HCT116 (cell line): ENCODE measurements at regions not wholly inside any gene's neighbourhood (a gene's known extent, or its start where the extent isn't known, plus 50 kb on each side); places are given as distances from the start of the nearest gene placed in this dataset.

Experiments used
- CEBPB ChIP-seq: IDR thresholded peaks from 2 replicates; pipeline ENCODE4 v1.6.1; 2012; ENCODE audit warnings: low read depth
- EZH2 ChIP-seq: fragments of 200-600 bp; sonication (generic); IDR thresholded peaks from 2 replicates; pipeline ENCODE4 v1.6.1; 2017; ENCODE audit warnings: antibody characterized with exemption, mixed run types
- EZH2phosphoT487 ChIP-seq: fragments of 200-600 bp; IDR thresholded peaks from 2 replicates; pipeline ENCODE4 v1.6.1; 2018; ENCODE audit warnings: antibody characterized with exemption, borderline replicate concordance
- POLR2AphosphoS5 ChIP-seq: IDR thresholded peaks from 2 replicates; pipeline ENCODE4 v1.6.1; 2011; ENCODE audit warnings: mild to moderate bottlenecking, low read depth, low read length, moderate library complexity
- ZFX ChIP-seq: fragments of 450-650 bp; IDR thresholded peaks from 2 replicates; pipeline ENCODE4 v1.6.1; 2017
- TF ChIP-seq, protein P1 (sequence below), 3 experiments: fragments of 200-600 bp in 1 of 3; sonication (generic) in 1 of 3; IDR thresholded peaks in 2 of 3; conservative IDR thresholded peaks in 1 of 3; 2 replicates each; pipeline ENCODE4 v1.5.1; 2012 to 2017; ENCODE audit warnings: low read depth in 2 of 3, low read length in 2 of 3, antibody characterized with exemption in 1 of 3, borderline replicate concordance in 1 of 3, control low read depth in 1 of 3, mild to moderate bottlenecking in 1 of 3, mixed read lengths in 1 of 3, mixed run types in 1 of 3, moderate library complexity in 1 of 3; ENCODE audit not compliant: insufficient read depth in 1 of 3
- TF ChIP-seq, protein P2 (sequence below): IDR thresholded peaks from 2 replicates; pipeline ENCODE4 v1.6.1; 2012

DNA sequence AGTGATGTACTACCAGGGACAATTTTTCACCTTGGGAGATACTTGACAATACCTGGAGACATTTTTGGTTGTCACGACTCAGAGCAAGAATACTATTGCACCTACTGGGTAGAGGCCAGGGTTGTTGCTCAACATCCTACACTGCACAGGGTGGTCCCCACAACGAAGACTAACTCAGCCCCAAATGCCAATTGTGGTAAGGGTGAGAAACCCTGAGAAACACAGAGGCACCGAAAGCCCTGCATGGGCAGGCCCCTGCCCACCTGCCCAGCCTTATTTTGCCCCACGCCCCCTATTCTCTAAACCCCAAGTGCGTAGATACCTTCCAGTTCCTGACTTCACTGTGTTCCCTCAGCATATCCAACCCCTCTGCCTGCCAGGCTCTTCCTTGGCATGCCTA lies 163.1 kb upstream of the PKDCC start:
- TF ChIP-seq, protein P1, sequence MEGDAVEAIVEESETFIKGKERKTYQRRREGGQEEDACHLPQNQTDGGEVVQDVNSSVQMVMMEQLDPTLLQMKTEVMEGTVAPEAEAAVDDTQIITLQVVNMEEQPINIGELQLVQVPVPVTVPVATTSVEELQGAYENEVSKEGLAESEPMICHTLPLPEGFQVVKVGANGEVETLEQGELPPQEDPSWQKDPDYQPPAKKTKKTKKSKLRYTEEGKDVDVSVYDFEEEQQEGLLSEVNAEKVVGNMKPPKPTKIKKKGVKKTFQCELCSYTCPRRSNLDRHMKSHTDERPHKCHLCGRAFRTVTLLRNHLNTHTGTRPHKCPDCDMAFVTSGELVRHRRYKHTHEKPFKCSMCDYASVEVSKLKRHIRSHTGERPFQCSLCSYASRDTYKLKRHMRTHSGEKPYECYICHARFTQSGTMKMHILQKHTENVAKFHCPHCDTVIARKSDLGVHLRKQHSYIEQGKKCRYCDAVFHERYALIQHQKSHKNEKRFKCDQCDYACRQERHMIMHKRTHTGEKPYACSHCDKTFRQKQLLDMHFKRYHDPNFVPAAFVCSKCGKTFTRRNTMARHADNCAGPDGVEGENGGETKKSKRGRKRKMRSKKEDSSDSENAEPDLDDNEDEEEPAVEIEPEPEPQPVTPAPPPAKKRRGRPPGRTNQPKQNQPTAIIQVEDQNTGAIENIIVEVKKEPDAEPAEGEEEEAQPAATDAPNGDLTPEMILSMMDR (IDR thresholded peaks at IDR 0.05 in 2 of 3, conservative IDR thresholded peaks at IDR 0.05 in 1 of 3; ENCODE audit: borderline replicate concordance in 1 of 3, insufficient read depth in 1 of 3, low read depth in 2 of 3, low read length in 2 of 3) = no peak
- TF ChIP-seq POLR2AphosphoS5 = no peak
- TF ChIP-seq EZH2phosphoT487 = no peak
- TF ChIP-seq, protein P2, sequence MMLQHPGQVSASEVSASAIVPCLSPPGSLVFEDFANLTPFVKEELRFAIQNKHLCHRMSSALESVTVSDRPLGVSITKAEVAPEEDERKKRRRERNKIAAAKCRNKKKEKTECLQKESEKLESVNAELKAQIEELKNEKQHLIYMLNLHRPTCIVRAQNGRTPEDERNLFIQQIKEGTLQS = no peak
- no peak for TF ChIP-seq EZH2
- no peak for TF ChIP-seq ZFX
- TF ChIP-seq CEBPB = no peak
